GM21526 (cell line): ENCODE measurements at regions not wholly inside any gene's neighbourhood (a gene's known extent, or its start where the extent isn't known, plus 50 kb on each side); places are given as distances from the start of the nearest gene placed in this dataset.
"Not testable (repeated sequence)": the region's sequence is repeated elsewhere in the genome, so short reads cannot be mapped to it uniquely, and the experiment has no call there.

Source experiments
- ATAC-seq: cut with Tn5 transposase; IDR thresholded peaks from one replicate; pipeline ENCODE4 v1.9.1; 2021; ENCODE audit warnings: moderate library complexity; ENCODE audit not compliant: unreplicated experiment, low FRiP score

- not testable (repeated sequence) for ATAC-seq
These were observed 824.7 kb downstream of the LRRTM4 start for GRCh38 chr2:76697439-76697838.

DNA sequence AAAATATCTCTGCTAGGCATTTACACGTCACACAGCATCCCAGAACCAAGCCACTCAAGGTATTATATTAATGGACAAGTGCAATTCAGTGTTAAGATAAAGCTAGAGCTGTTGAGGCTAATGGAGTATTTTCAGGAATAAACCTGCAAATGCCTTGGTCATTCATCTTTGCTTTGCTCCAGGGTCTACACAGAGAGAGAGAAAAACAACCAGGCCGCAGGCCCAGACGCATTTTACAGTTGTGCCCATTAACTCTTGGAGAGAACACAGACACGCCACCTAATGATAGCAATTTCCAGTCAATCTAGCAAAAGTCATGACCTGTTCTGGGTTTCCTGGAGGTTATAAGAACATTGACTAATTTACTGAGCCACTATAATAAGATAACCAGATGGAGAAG lies 829.3 kb downstream of the LRRTM4 start:
- ATAC-seq, result no peak

GRCh38 chr2:76688732-76689131 lies 833.4 kb downstream of the LRRTM4 start:
- no peak for ATAC-seq

GRCh38 chr2:76687923-76688322 lies 834.3 kb downstream of the LRRTM4 start:
- no peak for ATAC-seq

GRCh38 chr2:76684756-76685155 lies 837.4 kb downstream of the LRRTM4 start:
- no peak for ATAC-seq

DNA sequence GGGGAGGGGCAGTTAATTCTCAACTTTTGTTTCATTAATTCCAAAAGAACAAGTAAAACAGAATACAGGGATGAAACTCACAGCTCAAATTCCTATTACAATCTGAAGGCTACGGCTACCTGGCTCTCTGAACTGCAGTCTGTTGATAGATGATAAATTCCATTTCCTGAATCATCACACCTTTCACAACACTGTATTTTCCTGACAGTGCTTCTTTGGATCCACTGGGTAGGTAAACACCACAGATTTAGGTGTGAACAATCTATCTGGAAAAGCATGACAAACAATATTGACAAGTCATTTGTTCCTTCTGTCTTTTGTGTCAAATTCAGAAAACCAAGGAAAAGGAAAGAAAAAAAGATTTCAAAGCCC lies 843.2 kb downstream of the LRRTM4 start:
- no peak for ATAC-seq

DNA sequence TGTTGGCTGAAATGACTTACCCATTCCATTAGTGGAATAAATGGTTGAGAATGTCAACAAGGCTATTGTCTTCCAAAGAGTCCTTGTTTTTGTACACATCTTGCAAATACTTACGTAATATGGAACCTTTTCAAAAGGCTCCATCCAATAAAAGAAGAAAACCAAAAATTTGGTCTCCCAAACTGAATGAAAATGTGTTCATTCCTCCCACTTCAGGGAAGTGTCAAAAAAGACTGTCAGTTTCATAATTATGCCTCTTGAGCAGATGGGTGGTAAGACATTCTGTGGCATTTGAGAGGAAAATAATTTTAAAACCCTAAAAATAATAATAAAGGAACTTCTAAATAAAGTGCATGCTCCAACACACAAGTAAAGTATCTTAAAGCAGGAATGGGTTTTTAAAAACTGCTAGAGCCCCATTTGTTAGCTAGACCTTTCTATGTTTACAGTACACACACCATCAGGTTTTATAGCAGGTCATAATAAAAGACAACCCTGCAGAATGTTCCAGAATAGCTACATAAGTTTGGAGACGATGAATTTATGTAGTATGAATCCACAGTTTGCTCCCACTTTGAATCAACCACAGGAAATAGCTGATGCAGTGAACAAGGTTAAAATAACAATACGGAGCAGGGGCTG lies 843.7 kb downstream of the LRRTM4 start:
- no peak for ATAC-seq

DNA sequence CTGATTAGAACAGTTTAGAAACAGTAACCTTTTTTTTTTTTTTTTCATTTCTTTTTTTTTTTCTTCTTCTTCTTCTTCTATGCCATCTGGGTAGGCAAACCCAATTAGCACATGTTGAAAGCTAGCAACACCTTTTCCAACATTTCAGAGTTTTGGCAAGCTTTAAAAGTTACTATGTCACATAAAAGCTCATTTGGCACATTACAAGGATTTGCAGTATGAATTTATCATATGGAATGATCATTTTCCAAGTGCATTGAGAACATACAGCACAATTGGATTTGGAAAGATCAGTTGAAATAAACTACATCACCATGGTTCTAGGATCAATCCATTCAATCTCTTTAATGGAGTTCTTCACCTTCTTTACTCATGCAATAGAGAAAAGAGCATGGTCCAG lies 847.0 kb downstream of the LRRTM4 start:
- no peak for ATAC-seq

DNA sequence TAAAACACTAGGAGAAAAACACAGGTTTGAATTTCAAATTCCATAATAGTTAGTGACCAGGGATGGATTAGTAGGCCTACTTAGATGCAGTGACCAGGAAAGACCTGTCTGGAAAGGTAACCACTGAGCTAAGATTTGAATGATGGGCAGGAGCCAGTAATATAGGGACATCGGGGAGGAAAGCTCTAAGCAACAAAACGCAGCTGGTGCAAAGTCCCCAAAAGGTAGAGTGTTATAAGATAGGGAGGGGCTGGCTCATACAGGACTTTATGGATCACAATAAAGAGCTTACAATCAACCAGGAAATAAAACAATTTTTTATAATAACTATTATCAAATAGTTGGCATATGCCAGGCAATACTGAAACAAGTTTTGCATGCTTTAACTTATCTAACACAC lies 849.4 kb downstream of the LRRTM4 start:
- no peak for ATAC-seq

DNA sequence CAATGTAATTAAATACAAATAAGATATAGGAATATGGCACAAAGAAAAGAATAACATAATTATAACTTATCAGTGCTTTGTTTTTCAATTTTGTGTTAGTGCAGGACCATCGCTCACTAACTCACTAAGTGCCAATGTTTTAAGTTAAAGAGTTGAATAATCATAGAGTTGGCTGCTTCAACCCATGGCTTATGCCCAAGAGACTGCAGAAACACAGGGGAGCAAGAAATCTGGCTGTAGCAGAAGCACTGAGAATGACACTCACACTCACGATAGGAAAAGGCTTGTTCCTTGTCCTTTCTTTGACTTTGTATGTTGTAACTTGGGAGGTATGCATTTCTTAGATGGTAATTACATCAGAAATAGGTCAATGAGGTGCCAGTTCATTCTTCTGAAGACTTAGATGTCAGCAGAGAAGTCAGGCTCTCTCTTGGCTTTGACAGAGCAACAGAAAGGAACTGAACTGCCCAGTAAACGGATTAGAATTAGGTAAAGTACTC lies 852.2 kb downstream of the LRRTM4 start:
- no peak for ATAC-seq

GRCh38 chr2:76668279-76668678 lies 853.9 kb downstream of the LRRTM4 start:
- no peak for ATAC-seq

- no peak for ATAC-seq
These were observed 854.3 kb downstream of the LRRTM4 start for GRCh38 chr2:76667821-76668271.

DNA sequence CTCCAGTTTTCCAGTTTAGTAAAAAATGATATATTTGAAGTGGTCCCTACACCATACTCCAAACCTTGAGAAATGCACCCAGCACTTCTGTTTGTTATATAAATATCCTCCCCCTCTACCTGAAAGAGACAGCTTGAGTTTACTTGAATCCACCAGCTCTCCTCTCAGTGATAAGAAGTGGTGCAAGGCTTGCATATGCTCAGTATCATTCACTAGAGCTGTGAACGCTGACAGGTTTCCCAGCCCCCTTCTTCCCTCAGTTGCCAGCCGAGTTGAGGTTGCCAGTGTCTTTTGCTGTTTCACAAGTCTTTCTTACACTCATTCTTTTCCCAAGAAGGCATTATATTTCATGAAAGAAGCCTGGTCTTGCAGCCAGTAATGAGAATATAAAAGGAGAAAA lies 880.0 kb downstream of the LRRTM4 start:
- no peak for ATAC-seq

- no peak for ATAC-seq
These were observed 880.7 kb downstream of the LRRTM4 start for GRCh38 chr2:76641506-76641905.

GRCh38 chr2:76640905-76641304 lies 881.3 kb downstream of the LRRTM4 start:
- ATAC-seq, result no peak

- ATAC-seq, result no peak
These were observed 883.0 kb downstream of the LRRTM4 start for GRCh38 chr2:76639171-76639680.

- no peak for ATAC-seq
These were observed 888.8 kb downstream of the LRRTM4 start for GRCh38 chr2:76633276-76633921.

GRCh38 chr2:76625101-76625500 lies 897.1 kb downstream of the LRRTM4 start:
- no peak for ATAC-seq

DNA sequence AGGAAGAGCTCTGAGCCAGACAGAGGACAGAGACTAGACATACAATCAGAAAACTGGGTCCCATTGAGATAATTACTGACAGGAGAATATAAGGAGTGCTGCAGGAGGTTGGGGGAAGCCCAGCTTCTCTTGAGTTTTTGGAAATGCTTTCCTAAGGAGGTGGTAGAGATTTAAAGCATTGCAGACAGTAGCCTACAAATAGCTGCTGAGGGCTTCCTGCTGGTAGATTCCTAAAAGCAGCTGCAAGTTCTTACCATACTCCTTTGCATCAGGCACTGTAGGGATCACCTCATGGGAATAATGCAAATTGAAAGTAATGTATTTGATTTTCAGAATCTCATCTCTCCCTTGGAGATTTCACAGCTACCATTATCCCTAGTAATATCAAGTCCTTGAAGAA lies 902.6 kb upstream of the GCFC2 start:
- no peak for ATAC-seq

DNA sequence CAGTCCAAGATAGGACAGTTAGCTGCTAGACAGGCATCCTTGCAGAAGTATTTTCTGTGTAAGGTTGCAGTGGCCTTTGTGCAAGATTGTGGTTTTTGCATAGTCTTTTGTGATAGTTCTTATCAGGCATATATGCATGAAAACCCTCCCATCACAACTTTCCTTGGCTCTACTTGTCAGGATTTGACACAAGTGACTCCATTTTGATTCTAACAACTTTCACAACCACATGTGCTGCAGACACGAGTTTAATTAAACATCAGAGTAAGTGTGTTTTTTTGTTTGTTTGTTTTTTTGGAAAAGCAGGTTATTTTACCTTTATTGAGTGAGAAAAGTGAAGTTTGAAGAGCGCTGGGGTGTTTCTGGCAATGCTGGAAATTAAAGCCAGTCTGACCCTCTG lies 902.0 kb upstream of the GCFC2 start:
- ATAC-seq, result no peak

- ATAC-seq, result no peak
These were observed 899.7 kb upstream of the GCFC2 start for GRCh38 chr2:76610451-76610850.

DNA sequence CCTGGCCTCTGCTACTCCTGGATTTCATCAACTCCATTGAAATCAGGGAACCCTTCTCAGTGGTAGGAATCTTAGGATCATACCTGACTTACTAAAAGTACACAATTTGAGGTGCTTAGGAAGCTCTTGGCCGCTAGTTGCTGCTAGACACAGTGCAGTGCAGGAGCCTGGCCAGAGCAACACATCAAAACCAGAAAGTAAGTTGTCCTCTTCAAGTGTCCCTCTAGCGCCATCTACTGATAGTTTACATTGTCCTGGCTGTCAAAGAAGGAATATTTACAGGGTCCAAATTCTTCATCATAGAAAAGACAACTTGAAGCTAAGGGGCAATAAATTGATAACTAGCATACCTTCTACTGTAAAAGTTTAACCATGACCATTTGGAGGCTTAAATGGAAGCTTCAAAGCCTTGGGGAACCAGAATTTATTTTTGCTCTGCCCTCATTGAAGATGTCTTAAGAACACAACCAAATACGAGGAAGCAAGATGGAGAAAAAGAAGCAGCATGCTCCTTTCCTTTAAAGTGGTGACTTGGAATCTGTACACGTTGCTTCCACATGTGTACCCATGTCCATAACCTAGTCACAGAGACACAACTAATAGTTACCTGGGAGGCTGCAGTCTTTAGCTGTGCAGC lies 889.1 kb upstream of the GCFC2 start:
- ATAC-seq, result peak; percentile 96
